Stimulated activated CD4-positive, alpha-beta T cell treated with anti-CD3 and anti-CD28 coated beads, Interleukin-1b, Interleukin-23, amount 100 ng/mL, for 48 hours (primary cell): ENCODE measurements at regions not wholly inside any gene's neighbourhood (a gene's known extent, or its start where the extent isn't known, plus 50 kb on each side); places are given as distances from the start of the nearest gene placed in this dataset.

Experiments used
- DNase-seq: peaks from one replicate; pipeline ENCODE4 v3.0.0-alpha.2; 2020

DNA sequence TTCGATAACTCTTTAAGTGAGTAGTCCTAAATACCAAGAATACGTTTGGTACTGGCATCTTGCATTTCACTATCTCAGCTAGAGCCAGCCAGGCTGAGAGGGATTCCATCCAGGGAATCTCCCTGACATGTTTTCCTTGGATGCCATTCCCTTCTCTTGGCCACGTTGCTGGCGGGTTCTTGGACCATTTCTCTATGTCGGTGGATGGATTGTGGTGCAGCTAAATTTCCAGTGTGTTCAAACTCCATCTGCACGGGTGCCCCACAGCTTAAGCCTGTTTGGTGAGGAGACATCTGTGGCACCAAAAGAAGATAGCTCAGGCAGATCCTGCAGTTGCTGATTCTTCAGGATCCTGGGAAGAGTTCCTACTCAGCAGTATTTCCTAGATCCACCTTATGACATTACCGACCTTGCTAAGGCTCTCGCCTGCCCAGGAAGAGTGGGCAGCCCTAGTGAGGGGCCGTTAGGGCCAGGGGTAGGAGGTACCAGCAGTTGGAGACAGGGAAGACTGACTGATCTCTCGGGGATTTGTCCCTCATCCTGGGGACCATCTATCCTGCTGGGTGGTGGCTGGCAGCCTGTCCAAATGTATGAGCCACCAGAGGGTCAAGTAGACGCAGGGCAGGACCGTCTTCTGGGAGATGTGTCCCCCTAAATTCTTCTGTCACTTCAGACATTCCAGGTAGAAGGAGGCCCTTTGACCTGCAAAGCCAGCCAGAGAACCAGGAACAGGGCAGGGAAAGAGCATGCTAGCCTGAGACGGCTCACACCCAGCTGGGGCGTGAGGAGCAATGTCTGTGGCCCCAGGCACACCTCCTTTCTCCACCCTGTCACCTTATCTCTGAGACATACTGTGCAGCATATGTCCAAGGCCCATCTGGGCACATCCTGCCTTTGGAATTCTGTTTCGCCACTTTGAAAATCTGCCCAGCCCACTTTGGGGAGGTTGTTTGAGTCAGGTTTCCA, 72.6 kb upstream of the CAPRIN2 start:
- no peak for DNase-seq

DNA sequence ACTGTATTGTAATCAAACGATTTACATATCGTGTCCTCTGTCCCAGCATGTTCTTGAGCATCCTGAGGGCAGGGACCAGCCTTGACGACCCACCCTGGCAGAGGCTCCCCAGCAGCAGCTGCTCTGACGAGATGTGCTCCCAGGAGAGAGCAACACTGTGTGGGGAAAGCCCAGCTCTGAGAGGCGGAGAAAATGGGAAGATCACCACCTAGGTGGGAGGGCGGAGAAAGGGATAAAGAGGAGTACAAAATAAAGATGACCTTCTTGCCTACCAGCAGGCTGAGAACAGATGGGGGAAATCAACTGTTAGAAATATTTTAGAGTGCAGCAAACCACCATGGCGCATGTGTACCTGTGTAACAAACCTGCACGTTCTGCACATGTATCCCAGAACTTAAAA, 71.5 kb upstream of the CAPRIN2 start:
- no peak for DNase-seq

DNA sequence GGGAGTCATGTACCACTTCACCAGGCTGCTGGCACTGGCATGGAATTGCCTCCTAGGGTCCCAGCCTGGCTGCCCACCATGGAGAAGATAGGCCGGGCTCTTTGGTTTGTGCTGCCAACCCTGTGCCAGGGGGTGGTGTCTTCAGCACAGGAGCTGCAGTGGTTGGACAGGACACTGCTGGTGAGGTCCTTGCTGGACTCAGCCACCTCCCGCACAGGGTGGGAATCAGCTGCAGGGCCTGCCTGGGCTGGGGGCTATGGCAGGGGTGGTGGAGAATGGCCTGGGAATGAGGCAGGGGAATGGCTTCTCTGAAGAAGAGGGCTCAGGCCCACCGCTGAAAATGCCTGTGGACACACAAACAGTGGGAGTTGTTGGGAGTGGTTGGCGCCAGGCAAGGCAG, 70.6 kb upstream of the CAPRIN2 start:
- DNase-seq = no peak

DNA sequence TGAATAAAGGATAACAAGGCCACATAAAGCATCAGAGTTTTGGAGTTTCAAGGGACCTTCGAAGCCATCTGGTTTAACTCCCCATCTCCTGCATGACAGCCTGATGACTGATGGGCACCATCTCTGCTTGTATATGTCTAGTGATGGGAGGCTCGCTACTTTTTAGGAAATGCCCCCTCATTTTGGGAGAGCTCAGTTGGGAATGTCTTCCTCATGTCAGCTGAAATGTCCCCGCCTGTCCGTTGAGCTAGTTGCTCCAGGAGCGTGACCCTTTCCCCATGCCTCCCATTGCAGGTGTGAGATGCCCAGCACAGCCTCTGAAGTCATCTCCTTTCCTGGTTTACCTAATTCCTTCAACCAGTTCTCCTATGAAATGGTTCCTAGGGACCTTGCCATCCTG, 69.6 kb upstream of the CAPRIN2 start:
- DNase-seq = no peak

DNA sequence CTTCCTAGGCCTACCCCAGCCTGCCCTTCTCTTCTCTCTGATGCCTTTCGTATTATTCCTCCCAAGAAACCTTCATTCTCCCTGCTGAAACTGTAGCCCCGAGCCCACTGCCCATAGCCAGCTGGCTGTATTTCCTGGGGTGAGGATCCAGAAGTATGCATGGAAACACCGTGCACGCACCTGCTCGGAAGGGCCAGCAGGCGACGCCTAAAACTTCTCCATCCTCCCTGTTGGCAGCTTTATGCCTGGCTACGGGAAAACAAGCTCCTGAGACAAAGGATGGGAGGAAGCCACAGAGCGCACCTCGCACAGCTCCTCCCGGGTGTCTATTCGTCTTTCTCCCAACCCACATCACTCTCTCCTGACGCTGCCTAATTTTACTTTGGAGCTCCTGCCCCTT, 69.0 kb upstream of the CAPRIN2 start:
- no peak for DNase-seq

DNA sequence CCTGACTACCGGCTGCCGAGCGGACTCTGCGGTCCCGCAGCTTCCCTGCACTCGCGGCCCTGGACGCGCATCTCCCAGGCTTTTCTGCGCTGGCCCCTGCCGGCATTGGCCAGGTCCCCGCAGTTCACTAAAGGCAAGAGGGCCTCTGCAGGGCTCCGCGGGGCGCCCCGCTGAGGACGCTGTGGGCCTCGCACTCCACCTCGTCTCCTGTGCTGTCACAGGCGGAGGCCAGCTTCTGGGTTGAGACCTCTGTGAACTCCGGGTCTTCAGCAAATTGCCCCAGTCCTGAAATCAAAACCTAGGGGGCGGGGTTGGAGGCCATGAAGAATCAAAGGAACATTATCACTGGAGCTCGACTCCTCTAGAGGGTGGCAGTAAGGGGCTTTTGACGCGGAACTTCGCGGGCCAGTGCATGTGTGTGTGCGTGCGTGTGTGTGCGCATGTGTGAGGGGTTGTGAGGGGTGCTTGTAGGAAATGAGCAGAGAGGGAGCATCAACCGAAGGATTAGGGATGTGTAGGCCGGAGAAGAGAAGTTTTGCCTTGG, 68.5 kb upstream of the CAPRIN2 start:
- peak; percentile 31 for DNase-seq

DNA sequence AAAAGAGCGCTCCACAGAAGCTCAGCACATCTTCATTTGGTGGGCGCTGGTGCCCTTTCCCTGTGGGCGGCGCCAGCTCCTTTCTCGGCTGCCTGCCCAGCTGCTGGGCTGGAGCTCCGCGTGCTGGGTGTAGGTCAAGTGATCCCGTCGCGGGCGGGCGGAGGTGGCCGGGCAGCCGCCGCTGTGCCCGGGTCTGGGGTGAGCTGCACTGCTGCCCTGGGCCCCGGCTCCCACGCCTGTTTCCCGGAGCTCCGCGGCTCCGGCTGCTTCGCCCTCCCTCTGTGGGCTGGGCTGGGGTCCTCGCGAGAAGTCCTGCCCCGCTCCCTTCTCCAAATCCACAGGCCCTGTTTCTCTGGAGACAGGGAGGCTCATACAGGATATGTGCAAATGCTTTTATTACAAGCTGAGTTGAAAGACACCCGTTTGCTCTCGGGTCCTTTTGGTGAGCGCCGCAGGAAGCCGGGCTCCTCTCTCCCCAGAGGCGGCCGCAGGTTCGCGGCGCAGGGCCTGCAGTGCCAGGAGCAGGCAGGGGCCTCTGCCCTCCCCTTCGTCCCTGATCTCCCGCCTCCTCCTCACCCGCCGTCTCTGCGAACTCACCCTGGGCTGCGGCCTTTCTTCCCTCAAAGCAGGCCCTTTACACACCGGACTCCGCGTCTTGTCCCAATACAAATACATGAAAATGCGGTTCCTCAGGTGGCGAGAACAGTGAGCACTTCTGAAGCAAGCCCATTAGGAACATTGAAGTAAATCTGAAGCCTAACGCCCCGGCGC, 67.8 kb upstream of the CAPRIN2 start:
- DNase-seq = no peak

DNA sequence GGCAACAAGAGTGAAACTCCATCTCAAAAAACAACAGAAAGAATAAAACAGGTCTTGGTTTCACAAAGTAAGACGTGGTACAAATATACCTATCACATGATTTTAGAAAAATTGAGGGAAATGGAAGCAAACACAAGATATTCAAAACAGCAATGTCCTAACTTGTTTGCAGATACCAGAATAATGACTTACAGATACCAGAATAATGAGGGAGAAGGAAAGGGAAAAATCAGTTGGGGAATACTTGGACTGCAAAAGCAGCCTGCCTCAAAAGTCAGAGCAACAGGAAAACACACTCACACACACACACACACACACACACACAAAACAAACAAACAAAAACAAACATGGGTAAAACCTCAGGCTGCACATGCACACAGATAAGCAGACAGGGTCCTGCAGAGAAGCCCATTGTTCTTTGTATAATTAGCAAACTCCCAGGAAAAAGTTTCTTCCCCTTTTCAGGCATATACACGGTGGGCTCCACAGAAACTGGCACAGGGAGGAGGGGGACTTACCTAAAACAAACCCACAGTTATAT, 65.7 kb upstream of the CAPRIN2 start:
- DNase-seq = no peak

DNA sequence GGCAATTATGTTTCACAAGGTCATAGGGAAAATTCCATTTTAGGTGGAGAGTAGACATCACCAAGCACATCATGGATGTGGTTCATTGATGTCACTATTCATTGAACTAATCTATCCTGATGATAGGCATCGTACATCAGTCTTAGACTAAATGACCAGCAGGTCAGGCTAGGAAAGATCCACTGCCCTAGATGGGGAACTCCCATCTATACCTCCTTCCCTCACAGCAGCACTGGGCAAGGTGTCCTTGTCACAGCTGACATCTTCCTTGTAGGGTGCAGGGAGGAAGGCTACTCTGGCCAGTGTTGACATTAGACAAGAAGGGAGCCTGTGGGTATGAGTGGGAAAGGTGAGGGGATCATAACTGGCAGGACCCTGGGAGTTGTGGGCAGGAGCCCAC, 63.8 kb upstream of the CAPRIN2 start:
- no peak for DNase-seq

DNA sequence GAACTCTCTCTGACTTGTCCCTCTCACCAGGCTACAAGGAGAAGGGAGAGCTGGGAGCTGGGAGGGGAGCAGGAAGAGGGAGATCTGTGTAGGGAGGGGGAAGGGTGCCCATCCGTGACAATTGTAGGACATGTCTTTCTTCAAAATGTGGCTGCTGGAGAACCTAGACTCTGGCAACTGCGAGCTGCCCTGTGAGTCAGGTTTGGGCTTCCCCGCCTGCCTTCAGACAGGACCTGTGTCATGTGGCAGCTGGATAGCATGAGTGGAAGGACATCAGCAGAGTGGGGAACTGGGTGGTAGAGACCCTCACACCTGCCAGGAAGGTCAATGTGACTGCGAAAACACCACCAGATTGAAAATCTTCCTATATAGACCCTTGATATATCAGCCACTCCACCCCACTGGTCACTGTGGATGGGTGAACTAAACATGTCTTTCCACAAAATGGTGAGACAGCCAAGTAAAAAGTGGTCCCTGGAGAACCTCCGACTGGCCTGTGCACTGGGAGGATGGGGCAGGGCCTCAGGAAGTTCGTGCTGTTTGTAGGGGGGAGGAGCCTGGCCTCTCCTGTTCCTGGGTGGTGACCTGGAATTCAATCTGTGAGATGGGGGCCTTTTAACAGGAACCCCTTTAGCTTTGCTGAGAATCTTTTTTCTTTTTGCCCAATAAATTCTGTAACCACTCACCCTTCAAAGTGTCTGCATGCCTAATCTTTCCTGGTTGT, 62.2 kb upstream of the CAPRIN2 start:
- DNase-seq = no peak

DNA sequence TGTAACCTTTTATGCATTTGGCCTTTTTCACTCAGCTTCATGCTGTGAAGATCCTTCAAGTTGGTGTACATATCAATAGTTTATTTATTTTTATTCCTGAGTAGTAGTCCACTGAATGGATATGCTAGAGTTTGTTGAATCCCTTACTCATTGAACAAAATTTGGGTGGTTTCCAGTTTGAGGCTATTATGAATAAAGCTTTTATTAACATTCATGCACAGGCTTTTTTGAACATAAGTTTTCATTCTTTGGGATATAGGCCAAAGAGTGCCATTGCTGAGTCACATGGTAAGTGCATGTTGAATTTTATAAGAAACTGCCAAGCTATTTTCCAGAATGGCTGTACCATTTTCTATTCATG, 59.5 kb upstream of the CAPRIN2 start:
- no peak for DNase-seq

DNA sequence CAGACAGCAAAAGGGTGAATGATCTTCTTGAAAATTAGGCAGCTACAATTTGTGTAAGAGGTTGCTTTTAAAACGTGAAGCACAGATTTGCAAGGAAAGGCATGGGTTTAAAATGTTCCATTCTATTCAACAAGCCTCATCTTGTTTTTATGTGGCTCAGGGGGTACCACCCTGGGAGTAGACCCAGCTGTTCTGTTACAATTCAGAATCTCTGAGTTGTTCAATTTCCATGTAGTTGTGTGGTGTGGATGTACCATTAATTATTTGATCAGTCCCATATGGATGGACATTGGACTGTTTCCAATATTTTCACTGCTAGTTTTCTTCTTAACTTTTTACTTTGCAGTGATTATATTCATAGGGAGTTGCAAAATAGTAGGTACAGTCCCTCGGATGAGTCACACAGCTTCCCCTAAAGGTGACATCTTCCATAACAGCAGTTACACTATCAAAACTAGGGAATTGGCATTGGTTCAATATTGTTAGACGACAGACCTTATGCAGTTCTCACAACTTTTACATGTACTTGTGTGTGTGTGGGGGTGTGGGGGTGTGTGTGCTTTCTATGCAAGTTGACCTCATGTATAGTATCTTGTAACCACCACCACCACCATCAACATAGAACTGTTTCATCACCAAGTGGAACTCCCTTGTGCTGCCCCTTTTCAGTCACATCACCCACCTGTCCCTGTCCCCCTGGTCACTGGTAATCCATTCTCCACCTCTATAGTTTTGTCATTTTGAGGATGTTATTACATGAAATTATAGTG, 59.0 kb upstream of the CAPRIN2 start:
- DNase-seq = no peak

DNA sequence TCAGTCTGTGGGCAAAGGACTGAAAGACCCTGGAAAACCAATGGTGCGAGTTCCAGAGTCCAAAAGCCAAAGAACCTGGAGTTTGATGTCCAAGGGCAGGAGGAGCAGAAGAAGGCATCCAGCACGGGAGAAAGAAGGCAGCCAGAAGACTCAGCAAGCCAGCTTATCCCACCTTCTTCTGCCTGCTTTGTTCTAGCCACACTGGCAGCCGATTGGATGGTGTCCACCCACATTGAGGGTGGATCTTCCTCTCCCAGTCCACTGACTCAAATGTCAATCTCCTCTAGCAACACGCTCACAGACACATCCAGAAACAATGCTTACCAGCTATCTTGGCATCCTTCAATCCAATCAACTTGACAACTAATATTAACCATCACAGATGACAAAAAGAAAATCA, 57.2 kb upstream of the CAPRIN2 start:
- no peak for DNase-seq

DNA sequence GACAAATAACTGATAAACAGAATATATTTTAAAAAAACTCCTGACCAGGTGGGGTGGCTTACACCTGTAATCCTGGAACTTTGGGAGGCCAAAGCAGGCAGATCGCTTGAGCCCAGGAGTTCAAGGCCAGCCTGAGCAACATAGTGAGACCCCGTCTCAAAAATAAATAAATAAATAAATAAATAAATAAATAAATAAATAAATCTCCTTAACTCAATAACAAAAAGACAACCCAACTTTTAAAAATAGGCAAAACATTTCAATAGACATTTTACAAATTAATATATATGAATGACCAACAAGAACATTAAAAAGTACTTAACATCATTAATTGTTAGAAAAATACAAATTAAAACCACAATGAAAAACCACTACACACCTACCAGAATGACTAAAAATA, 56.2 kb upstream of the CAPRIN2 start:
- DNase-seq = no peak

DNA sequence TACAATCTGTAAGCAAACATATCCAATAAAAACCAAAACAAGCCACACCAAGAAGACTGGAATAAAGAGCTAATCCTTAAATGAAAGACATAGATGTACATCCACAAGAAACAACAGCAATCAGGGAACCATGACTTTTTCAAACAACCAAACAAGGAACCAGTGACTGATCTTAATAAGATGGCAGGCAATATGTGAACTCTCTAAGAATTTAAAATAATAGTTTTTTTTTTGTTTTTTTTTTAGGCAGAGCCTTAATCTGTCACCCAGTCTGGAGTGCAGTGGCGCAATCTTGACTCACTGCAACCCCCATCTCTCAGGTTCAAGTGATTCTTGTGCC, 52.9 kb upstream of the CAPRIN2 start:
- no peak for DNase-seq

DNA sequence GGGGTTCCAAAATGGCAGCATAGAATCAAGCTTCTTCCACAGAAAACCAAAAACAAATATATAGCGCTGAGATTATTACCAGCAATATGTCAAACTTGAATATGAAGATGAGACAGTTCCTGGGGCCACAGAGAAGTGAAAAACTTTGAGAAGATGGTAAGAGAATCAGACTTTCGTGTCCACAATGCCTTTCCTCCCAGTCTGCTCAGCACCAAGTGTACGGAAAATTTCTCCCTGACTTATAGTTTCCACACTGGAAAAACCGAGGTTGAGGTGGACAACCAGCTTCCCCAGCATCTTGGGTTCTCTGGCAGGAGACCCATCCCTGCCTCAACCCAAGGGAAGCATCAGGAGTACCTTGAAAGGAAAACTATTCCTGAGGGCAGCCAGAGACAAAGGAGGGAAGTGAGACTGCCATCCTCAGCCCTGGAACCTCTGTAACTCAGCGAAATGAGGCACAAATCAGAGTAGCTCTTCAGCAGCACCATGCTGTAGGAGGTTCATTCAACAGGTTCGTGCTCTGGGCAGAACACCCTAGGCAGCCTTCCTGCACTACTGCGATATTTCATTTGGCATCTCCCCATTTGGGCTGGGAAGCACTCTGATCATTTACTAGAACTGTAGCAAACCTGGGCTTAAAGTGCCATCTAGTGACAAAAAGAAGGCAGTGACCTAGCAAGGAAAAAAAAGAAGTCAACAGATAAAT, 52.4 kb upstream of the CAPRIN2 start:
- no peak for DNase-seq

DNA sequence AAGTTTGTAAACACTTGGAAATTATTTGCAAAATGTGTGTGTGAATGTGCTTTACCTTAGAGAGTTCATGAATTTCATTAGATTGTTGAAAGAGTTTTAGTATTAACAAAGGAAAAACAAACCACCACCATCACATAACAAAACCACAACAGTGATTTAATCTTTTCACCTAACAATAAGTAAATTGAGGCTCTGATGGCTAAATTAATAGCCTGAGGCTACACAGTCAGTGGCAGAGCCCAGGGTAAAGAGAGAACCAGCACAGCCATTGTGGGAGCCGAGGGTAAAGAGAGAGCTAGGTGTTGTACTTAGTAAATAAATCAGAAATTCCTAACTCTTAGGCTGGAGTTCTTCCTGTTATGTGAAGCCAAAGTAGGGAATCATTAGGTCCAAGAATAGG, 51.2 kb upstream of the CAPRIN2 start:
- DNase-seq = no peak
